ENCODE measurements at regions not wholly inside any gene's neighbourhood (a gene's known extent, or its start where the extent isn't known, plus 50 kb on each side); places are given as distances from the start of the nearest gene placed in this dataset.

- no peak for TF ChIP-seq OVOL3 (tag by site-specific recombination; IDR thresholded peaks at IDR 0.05)
Measured at GRCh38 chr6:2491137-2491536, 245.7 kb upstream of the GMDS start (continued).

DNA sequence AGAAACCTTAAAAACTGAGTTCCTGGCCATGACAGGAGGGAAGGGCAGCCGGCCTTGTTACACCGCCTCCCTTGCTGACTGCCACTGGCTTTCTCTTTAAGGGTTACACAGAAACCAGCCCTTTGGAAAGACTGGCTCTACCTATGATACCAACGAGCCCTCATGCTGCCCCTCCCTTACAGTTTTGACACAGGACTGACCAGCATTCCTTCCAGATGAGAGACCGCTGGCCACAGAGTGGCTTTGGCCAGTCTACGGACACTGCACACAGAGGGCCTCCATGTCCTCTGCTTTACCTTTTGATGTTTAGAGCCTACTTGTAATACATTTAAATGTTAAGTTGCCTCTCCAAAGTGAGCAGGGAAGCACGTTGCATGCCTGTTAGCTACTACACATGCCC is 243.2 kb upstream of the GMDS start:
- no peak overlapping the region for H3K27ac ChIP-seq (ENCODE audit: extremely low read depth, low read depth, low read length)
- CTCF ChIA-PET, result no interaction called here
- POLR2A ChIA-PET, result no interaction called here
- no peaks in the 10 kb centered on the region for H3K9me3 ChIP-seq (ENCODE audit: control insufficient read depth, insufficient read depth, low read depth, low read length)
- no peak for TF ChIP-seq ZNF561 (tag by site-specific recombination; IDR thresholded peaks at IDR 0.05; ENCODE audit: borderline replicate concordance)
- no peak overlapping the region for H3K4me3 ChIP-seq (ENCODE audit: low read depth, low read length)
- H3K4me1 ChIP-seq (ENCODE audit: control insufficient read depth, insufficient read depth, low read length), result no peaks in the 10 kb centered on the region
- H3K36me3 ChIP-seq (ENCODE audit: control insufficient read depth in 2 of 2, insufficient read depth in 1 of 2, low read length in 2 of 2), result no peaks in the 10 kb centered on the region

GRCh38 chr6:2485116-2485515 is 239.7 kb upstream of the GMDS start:
- H3K36me3 ChIP-seq (ENCODE audit: control insufficient read depth in 2 of 2, insufficient read depth in 1 of 2, low read length in 2 of 2), result no peaks in the 10 kb centered on the region
- TF ChIP-seq BCL6B (tag by site-specific recombination; IDR thresholded peaks at IDR 0.05), result no peak
- no peak for TF ChIP-seq ZNF843 (tag by site-specific recombination; IDR thresholded peaks at IDR 0.05)
- TF ChIP-seq ZSCAN23 (tag by site-specific recombination; IDR thresholded peaks at IDR 0.05), result no peak
- TF ChIP-seq, protein P1, sequence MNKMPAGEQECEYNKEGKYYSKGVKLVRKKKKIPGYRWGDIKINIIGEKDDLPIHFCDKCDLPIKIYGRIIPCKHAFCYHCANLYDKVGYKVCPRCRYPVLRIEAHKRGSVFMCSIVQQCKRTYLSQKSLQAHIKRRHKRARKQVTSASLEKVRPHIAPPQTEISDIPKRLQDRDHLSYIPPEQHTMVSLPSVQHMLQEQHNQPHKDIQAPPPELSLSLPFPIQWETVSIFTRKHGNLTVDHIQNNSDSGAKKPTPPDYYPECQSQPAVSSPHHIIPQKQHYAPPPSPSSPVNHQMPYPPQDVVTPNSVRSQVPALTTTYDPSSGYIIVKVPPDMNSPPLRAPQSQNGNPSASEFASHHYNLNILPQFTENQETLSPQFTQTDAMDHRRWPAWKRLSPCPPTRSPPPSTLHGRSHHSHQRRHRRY (tag by site-specific recombination; IDR thresholded peaks at IDR 0.05), result no peak
- no peak for TF ChIP-seq ZNF221 (tag by site-specific recombination; IDR thresholded peaks at IDR 0.05; ENCODE audit: borderline replicate concordance)
- TF ChIP-seq, protein P2, sequence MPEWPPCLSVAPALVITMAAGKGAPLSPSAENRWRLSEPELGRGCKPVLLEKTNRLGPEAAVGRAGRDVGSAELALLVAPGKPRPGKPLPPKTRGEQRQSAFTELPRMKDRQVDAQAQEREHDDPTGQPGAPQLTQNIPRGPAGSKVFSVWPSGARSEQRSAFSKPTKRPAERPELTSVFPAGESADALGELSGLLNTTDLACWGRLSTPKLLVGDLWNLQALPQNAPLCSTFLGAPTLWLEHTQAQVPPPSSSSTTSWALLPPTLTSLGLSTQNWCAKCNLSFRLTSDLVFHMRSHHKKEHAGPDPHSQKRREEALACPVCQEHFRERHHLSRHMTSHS (tag by site-specific recombination; IDR thresholded peaks at IDR 0.05), result no peak
- no peak for TF ChIP-seq TRIM28 (IDR thresholded peaks at IDR 0.05; ENCODE audit: borderline replicate concordance, low read length)
- TF ChIP-seq ZNF596 (tag by site-specific recombination; IDR thresholded peaks at IDR 0.05), result no peak
- TF ChIP-seq ZNF138 (tag by site-specific recombination; IDR thresholded peaks at IDR 0.05; ENCODE audit: borderline replicate concordance), result no peak
- no peak for TF ChIP-seq ZNF202 (tag by site-specific recombination; IDR thresholded peaks at IDR 0.05; ENCODE audit: borderline replicate concordance)
- no peak for TF ChIP-seq CTCF (tag by site-specific recombination; IDR thresholded peaks at IDR 0.05)
- TF ChIP-seq ZNF626 (tag by site-specific recombination; IDR thresholded peaks at IDR 0.05), result no peak
- no peak for TF ChIP-seq ZSCAN5A (tag by site-specific recombination; IDR thresholded peaks at IDR 0.05)
- TF ChIP-seq IKZF3 (tag by site-specific recombination; IDR thresholded peaks at IDR 0.05), result no peak
- no peak for TF ChIP-seq MZF1 (tag by site-specific recombination; IDR thresholded peaks at IDR 0.05; ENCODE audit: borderline replicate concordance)
- TF ChIP-seq ZNF18 (tag by site-specific recombination; IDR thresholded peaks at IDR 0.05), result no peak
- TF ChIP-seq YY2 (tag by site-specific recombination; IDR thresholded peaks at IDR 0.05), result no peak
- POLR2A ChIA-PET, result no interaction called here
- H3K9me3 ChIP-seq (ENCODE audit: control insufficient read depth, insufficient read depth, low read depth, low read length), result no peaks in the 10 kb centered on the region
- no peaks in the 10 kb centered on the region for H3K4me1 ChIP-seq (ENCODE audit: control insufficient read depth, insufficient read depth, low read length)
- H3K27ac ChIP-seq (ENCODE audit: extremely low read depth, low read depth, low read length), result no peak overlapping the region
- H3K4me3 ChIP-seq (ENCODE audit: low read depth, low read length), result no peak overlapping the region
- CTCF ChIA-PET, result interaction anchor here (0.5 to 0.9 kb wide), 2 partner anchors 36 to 559 kb away, joined by 3 read pairs; no protein-coding TSS in a partner anchor
